Panc1 (cell line): ENCODE measurements at regions not wholly inside any gene's neighbourhood (a gene's known extent, or its start where the extent isn't known, plus 50 kb on each side); places are given as distances from the start of the nearest gene placed in this dataset.

Experiments
- ATAC-seq: fragments of 200-7000 bp; cut with Tn5 transposase; 2 replicates; pipeline ENCODE4 v1.9.1; 2020; ENCODE audit warnings: mild to moderate bottlenecking, moderate library complexity
- BruUV-seq: library from RNA; stranded (reverse); fragments of 400-500 nt; replicated peaks from 2 replicates; lab custom pipeline; 2021; lab: Mats Ljungman, UMichigan
- CTCF ChIA-PET: fragments of 300-600 bp; sonication (Branson Sonifier 250); formaldehyde crosslinking; loops from one replicate; lab custom pipeline; 2022; ENCODE audit warnings: antibody characterized with exemption; lab: Charles Lee
- POLR2A ChIA-PET: fragments of 300-600 bp; sonication (Branson Sonifier 250); formaldehyde crosslinking; loops from one replicate; lab custom pipeline; 2022; ENCODE audit warnings: antibody characterized with exemption; lab: Charles Lee
- DNase-seq: peaks from one replicate; pipeline ENCODE4 v3.0.0-alpha.2; 2010; ENCODE audit warnings: low read depth, low spot score
- H3K27ac ChIP-seq: 2 replicates; pipeline ENCODE4 v1.5.1; 2011; ENCODE audit warnings: mild to moderate bottlenecking, low read length, inconsistent platforms
- H3K27me3 ChIP-seq: fragments of 200-500 bp; sonication (Bioruptor generic); 2 replicates; pipeline ENCODE4 v1.6.0; 2014; ENCODE audit warnings: low read length, inconsistent platforms; ENCODE audit not compliant: control insufficient read depth, insufficient read depth
- H3K36me3 ChIP-seq: fragments of 200-500 bp; sonication (Bioruptor generic); 2 replicates; pipeline ENCODE4 v1.5.1; 2014; ENCODE audit warnings: inconsistent platforms, mild to moderate bottlenecking, low read length, moderate library complexity; ENCODE audit not compliant: control insufficient read depth, insufficient read depth
- H3K4me1 ChIP-seq: 2 replicates; pipeline ENCODE4 v1.5.1; 2011; ENCODE audit warnings: inconsistent platforms, mild to moderate bottlenecking, low read length, moderate library complexity; ENCODE audit not compliant: control insufficient read depth, insufficient read depth
- H3K4me3 ChIP-seq, 2 experiments: 2 replicates each; pipeline ENCODE4 v1.5.1; 2011 to 2012; ENCODE audit warnings: low read depth in 2 of 2, low read length in 2 of 2, mild to moderate bottlenecking in 2 of 2, inconsistent platforms in 1 of 2, moderate library complexity in 1 of 2
- H3K9me3 ChIP-seq: fragments of 200-500 bp; sonication (Bioruptor generic); 2 replicates; pipeline ENCODE4 v1.5.1; 2014; ENCODE audit warnings: low read depth, mild to moderate bottlenecking, inconsistent platforms, low read length, moderate library complexity; ENCODE audit not compliant: control insufficient read depth, insufficient read depth
- POLR2AphosphoS5 ChIP-seq: IDR thresholded peaks from 2 replicates; pipeline ENCODE4 v1.6.1; 2012; ENCODE audit warnings: mild to moderate bottlenecking, low read depth, low read length, moderate library complexity
- REST ChIP-seq, 2 experiments: IDR thresholded peaks; 2 replicates each; pipeline ENCODE4 v1.6.1; 2011 to 2012; ENCODE audit warnings: low read depth in 2 of 2, control low read depth in 1 of 2, low read length in 1 of 2, mild to moderate bottlenecking in 1 of 2, moderate library complexity in 1 of 2; ENCODE audit not compliant: insufficient read depth in 1 of 2
- SIN3A ChIP-seq: IDR thresholded peaks from 2 replicates; pipeline ENCODE4 v1.6.1; 2012; ENCODE audit warnings: low read depth, mild to moderate bottlenecking, low read length, moderate library complexity, borderline replicate concordance; ENCODE audit not compliant: insufficient read depth
- TCF7L2 ChIP-seq: IDR thresholded peaks from 2 replicates; pipeline ENCODE4 v1.6.1; 2011; ENCODE audit warnings: mild to moderate bottlenecking, low read depth, low read length, inconsistent platforms
- in situ Hi-C: cut with HindIII; loops from 2 replicates; pipeline ENCODE4 v1.10.0; 2016; ENCODE audit warnings: low sequenced_read_pairs, low pct_unique_long_range_greater_than_20kb
- intact Hi-C: fragments of 100-400 bp; cut with micrococcal nuclease; formaldehyde crosslinking; loops from one replicate; pipeline ENCODE4 v1.10.0; 2022; ENCODE audit not compliant: unreplicated experiment
- TF ChIP-seq, protein P1 (sequence below): fragments of 450-650 bp; IDR thresholded peaks from 2 replicates; pipeline ENCODE4 v1.5.1; 2017; ENCODE audit warnings: mild to moderate bottlenecking

- POLR2A ChIA-PET = no interaction called here
Observed at GRCh38 chr13:84263354-84264069, 381.2 kb upstream of the SLITRK1 start.

GRCh38 chr13:84255226-84255797, 373.0 kb upstream of the SLITRK1 start:
- TF ChIP-seq SIN3A (no peak), REST (IDR thresholded peaks at IDR 0.05; ENCODE audit: insufficient read depth in 1 of 2, low read depth in 2 of 2, low read length in 1 of 2) (no peak), TCF7L2 (no peak), POLR2AphosphoS5 (no peak)
- TF ChIP-seq, protein P1, sequence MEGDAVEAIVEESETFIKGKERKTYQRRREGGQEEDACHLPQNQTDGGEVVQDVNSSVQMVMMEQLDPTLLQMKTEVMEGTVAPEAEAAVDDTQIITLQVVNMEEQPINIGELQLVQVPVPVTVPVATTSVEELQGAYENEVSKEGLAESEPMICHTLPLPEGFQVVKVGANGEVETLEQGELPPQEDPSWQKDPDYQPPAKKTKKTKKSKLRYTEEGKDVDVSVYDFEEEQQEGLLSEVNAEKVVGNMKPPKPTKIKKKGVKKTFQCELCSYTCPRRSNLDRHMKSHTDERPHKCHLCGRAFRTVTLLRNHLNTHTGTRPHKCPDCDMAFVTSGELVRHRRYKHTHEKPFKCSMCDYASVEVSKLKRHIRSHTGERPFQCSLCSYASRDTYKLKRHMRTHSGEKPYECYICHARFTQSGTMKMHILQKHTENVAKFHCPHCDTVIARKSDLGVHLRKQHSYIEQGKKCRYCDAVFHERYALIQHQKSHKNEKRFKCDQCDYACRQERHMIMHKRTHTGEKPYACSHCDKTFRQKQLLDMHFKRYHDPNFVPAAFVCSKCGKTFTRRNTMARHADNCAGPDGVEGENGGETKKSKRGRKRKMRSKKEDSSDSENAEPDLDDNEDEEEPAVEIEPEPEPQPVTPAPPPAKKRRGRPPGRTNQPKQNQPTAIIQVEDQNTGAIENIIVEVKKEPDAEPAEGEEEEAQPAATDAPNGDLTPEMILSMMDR = no peak
- H3K9me3 ChIP-seq = no peaks in the 10 kb centered on the region
- BruUV-seq = no TSS peak
- ATAC-seq (no peak), DNase-seq (no peak)
- H3K36me3 ChIP-seq = no peaks in the 10 kb centered on the region
- no peaks in the 10 kb centered on the region for H3K27me3 ChIP-seq
- H3K4me1 ChIP-seq = no peaks in the 10 kb centered on the region
- intact Hi-C loops (no loop called here), in situ Hi-C loops (no loop called here)
- no peak overlapping the region for H3K27ac ChIP-seq
- H3K4me3 ChIP-seq = no peak overlapping the region
- ChIA-PET CTCF (no interaction called here), POLR2A (no interaction called here)

More at GRCh38 chr13:84263354-84264069, 381.2 kb upstream of the SLITRK1 start:
- in situ Hi-C loops = no loop called here
- H3K27ac ChIP-seq = no peak overlapping the region
- no peaks in the 10 kb centered on the region for H3K4me1 ChIP-seq
- H3K9me3 ChIP-seq = no peaks in the 10 kb centered on the region
- no peak for DNase-seq
- intact Hi-C loops = no loop called here
- ATAC-seq = no peak
- no TSS peak for BruUV-seq
- TF ChIP-seq REST (IDR thresholded peaks at IDR 0.05; ENCODE audit: insufficient read depth in 1 of 2, low read depth in 2 of 2, low read length in 1 of 2) = no peak
- no peak for TF ChIP-seq TCF7L2
- TF ChIP-seq, protein P1 = no peak
- no peak for TF ChIP-seq POLR2AphosphoS5
- TF ChIP-seq SIN3A = no peak
- no peaks in the 10 kb centered on the region for H3K27me3 ChIP-seq
- CTCF ChIA-PET = no interaction called here
- no peak overlapping the region for H3K4me3 ChIP-seq
- H3K36me3 ChIP-seq = no peaks in the 10 kb centered on the region
